ENCODE measurements at regions not wholly inside any gene's neighbourhood (a gene's known extent, or its start where the extent isn't known, plus 50 kb on each side); places are given as distances from the start of the nearest gene placed in this dataset.

DNA sequence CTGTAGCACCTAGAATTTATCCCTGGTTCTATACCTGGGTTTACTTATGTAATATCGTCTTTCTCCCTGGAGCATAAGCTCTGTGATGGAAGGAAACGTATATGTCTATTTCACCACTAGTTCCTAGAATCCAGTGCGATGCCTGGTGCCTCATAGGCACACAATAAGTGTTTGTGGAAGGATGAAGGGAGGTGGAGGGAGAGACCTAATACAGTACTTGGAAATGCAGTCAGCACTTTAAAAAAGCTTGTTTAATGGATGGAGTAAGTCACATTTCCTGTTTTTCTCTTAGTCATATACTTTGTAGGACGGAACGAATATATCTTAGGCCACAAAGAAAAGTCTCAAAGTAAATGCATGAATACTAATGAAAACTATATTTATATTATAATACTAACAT, 186.5 kb upstream of the HMGA2 start:
- TF ChIP-seq POLR2A (IDR thresholded peaks at IDR 0.05), result no peak
- TF ChIP-seq, protein P1, sequence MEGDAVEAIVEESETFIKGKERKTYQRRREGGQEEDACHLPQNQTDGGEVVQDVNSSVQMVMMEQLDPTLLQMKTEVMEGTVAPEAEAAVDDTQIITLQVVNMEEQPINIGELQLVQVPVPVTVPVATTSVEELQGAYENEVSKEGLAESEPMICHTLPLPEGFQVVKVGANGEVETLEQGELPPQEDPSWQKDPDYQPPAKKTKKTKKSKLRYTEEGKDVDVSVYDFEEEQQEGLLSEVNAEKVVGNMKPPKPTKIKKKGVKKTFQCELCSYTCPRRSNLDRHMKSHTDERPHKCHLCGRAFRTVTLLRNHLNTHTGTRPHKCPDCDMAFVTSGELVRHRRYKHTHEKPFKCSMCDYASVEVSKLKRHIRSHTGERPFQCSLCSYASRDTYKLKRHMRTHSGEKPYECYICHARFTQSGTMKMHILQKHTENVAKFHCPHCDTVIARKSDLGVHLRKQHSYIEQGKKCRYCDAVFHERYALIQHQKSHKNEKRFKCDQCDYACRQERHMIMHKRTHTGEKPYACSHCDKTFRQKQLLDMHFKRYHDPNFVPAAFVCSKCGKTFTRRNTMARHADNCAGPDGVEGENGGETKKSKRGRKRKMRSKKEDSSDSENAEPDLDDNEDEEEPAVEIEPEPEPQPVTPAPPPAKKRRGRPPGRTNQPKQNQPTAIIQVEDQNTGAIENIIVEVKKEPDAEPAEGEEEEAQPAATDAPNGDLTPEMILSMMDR (IDR thresholded peaks at IDR 0.05), result no peak
- no peak for TF ChIP-seq EP300 (IDR thresholded peaks at IDR 0.05)
- no peak for TF ChIP-seq POLR2AphosphoS5 (IDR thresholded peaks at IDR 0.05)
- H3K4me1 ChIP-seq, result no peaks in the 10 kb centered on the region
- no peak for DNase-seq
- no peak overlapping the region for H3K27ac ChIP-seq
- H3K9me3 ChIP-seq, result no peaks in the 10 kb centered on the region
- H3K27me3 ChIP-seq, result no peaks in the 10 kb centered on the region
- no peak overlapping the region for H3K4me3 ChIP-seq
- intact Hi-C loops (cut with DNase I), result no loop called here
- WGBS, 2 donors, result 84 to 92% methylated on average over 5 of the region's 5 CpGs
- no peaks in the 10 kb centered on the region for H3K36me3 ChIP-seq

DNA sequence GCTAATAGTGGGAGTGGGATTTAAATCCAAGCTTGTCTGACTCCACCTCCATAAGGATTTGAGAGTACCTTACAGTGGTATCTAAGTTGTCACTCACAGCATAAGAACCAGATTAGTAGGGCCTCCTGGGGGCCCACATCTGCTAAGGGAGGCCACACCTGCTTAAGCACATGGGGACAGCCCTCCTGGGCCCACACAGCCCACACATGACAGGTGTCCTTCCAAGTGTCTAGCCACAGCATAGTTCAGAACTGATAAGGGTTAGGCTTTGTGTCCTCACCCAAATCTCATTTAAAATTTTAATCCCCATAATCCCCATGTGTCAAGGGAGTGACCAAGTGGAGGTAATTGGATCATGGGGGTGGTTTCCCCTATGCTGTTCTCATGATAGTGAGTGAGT, 186.0 kb upstream of the HMGA2 start:
- Histone ChIP-seq H3K36me3 (no peaks in the 10 kb centered on the region), H3K9me3 (no peaks in the 10 kb centered on the region), H3K27me3 (no peaks in the 10 kb centered on the region), H3K27ac (no peak overlapping the region), H3K4me1 (no peaks in the 10 kb centered on the region), H3K4me3 (no peak overlapping the region)
- intact Hi-C loops (cut with DNase I), result no loop called here
- TF ChIP-seq, protein P1 (IDR thresholded peaks at IDR 0.05), result no peak
- no peak for TF ChIP-seq POLR2A (IDR thresholded peaks at IDR 0.05)
- TF ChIP-seq POLR2AphosphoS5 (IDR thresholded peaks at IDR 0.05), result no peak
- no peak for TF ChIP-seq EP300 (IDR thresholded peaks at IDR 0.05)
- DNase-seq, result no peak

DNA sequence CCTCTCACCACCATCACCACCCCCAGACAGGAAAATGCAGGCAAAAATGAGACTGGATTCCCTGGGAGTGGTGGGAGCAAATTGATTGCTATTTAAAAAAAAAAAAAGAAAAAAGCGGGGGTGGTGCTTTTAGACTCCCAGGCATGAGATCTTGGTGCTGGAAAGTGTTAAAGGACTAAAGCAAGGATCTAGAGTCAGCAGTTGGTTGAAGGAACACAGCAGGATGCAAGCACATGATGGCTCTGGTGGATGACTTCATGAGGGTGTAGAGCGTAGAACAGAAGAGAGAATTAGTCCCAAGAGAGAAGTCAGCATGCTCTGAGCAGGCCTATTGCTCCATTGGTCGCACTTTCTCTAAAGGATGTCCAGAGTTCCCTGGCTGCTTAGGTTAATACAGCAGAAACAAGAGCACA, 183.8 kb upstream of the HMGA2 start:
- Histone ChIP-seq H3K4me1 (no peaks in the 10 kb centered on the region), H3K9me3 (no peaks in the 10 kb centered on the region), H3K27ac (no peak overlapping the region), H3K27me3 (no peaks in the 10 kb centered on the region), H3K36me3 (no peaks in the 10 kb centered on the region), H3K4me3 (no peak overlapping the region)
- intact Hi-C loops (cut with DNase I), result no loop called here
- TF ChIP-seq EP300 (IDR thresholded peaks at IDR 0.05) (no peak), POLR2AphosphoS5 (IDR thresholded peaks at IDR 0.05) (no peak), POLR2A (IDR thresholded peaks at IDR 0.05) (no peak)
- TF ChIP-seq, protein P1 (IDR thresholded peaks at IDR 0.05), result no peak
- WGBS, 2 donors, result 90 to 96% methylated on average over 3 of the region's 3 CpGs
- no peak for DNase-seq

DNA sequence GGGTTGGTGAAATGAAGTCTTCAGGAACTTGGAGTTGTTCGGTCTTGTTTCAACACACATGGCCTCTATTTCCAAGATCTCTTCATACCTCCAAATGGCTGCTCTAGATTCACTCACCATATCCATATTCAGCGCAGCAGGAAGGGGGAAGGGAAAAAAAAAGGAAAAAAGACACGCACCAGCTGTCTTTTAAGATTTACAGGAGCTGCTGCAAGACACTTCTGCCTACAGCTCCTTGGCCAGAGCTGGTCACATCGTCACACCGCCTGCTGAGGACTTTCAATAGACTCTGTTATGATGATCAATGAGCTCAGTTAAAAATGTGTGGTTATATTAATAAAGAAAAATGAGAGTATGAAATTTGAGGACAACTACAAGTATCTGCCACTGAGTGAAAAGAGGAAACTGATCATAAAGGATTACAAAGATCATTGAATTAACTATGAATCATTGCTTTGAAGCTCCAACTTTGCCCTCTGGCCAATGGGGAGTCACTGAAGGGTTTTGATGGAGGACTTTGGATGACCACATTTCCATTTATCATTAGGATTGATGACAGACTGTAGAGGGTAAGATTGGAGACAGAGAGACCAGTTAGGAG, 182.1 kb upstream of the HMGA2 start:
- Histone ChIP-seq H3K27ac (no peak overlapping the region), H3K27me3 (no peaks in the 10 kb centered on the region), H3K9me3 (no peaks in the 10 kb centered on the region), H3K36me3 (no peaks in the 10 kb centered on the region), H3K4me1 (no peaks in the 10 kb centered on the region), H3K4me3 (no peak overlapping the region)
- intact Hi-C loops (cut with DNase I), result no loop called here
- TF ChIP-seq, protein P1 (IDR thresholded peaks at IDR 0.05), result no peak
- no peak for TF ChIP-seq POLR2AphosphoS5 (IDR thresholded peaks at IDR 0.05)
- TF ChIP-seq EP300 (IDR thresholded peaks at IDR 0.05), result no peak
- no peak for DNase-seq
- 83 to 92% methylated on average over 5 of the region's 5 CpGs for WGBS, 2 donors

DNA sequence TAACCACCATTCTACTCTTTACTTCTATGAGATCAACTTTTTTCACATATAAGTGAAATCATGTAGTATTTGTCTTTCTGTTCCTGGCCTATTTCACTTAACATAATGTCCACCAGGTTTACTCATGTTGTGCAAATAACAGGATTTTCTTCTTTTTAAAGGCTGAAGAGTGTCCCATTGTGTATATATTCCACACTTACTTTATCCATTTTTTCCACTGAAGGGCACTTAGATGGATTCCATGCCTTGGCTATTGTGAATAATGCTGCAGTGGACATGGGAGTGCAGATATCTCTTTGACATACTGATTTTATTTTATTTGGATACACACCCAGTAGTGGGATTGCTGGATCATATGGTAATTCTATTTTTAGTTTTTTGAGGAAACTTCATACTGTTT, 181.1 kb upstream of the HMGA2 start:
- H3K36me3 ChIP-seq, result no peaks in the 10 kb centered on the region
- DNase-seq, result no peak
- H3K27me3 ChIP-seq, result no peaks in the 10 kb centered on the region
- H3K9me3 ChIP-seq, result no peaks in the 10 kb centered on the region
- intact Hi-C loops (cut with DNase I), result no loop called here
- no peak overlapping the region for H3K4me3 ChIP-seq
- no peaks in the 10 kb centered on the region for H3K4me1 ChIP-seq
- no peak for TF ChIP-seq EP300 (IDR thresholded peaks at IDR 0.05)
- H3K27ac ChIP-seq, result no peak overlapping the region

Data from sigmoid colon (tissue), 6 donors.